ENCODE measurements at regions not wholly inside any gene's neighbourhood (a gene's known extent, or its start where the extent isn't known, plus 50 kb on each side); places are given as distances from the start of the nearest gene placed in this dataset.

DNA sequence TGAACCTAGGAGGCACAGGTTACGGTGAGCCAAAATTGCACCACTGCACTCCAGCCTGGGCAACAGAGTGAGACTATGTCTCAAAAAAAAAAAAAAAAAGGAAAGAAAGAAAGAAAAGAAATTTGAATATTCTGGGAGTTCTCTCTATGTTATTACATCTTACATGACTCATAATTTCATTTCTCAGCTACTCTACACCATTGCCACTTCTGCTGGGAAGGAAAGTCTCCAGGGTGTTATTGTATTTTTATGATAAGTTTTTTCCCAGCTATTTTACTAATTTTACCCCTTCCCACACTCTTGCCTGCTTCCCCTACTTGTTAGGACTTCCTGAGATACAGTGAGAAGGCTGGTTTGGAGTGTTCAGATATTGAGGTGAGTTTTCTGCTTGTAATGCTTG is 69.7 kb upstream of the UMPS start:
- H3K9me3 Mint-ChIP-seq, result no peaks in the 10 kb centered on the region
- no peak overlapping the region for H3K27ac Mint-ChIP-seq
- intact Hi-C loops (cut with micrococcal nuclease), result no loop called here
- no peak for ATAC-seq
- Histone ChIP-seq H3K4me3 (ENCODE audit: low read length) (no peak overlapping the region), H3K36me3 (ENCODE audit: control insufficient read depth, insufficient read depth, low read length) (no peaks in the 10 kb centered on the region), H3K27me3 (ENCODE audit: control insufficient read depth, insufficient read depth, low read length) (no peaks in the 10 kb centered on the region), H3K9me3 (ENCODE audit: control insufficient read depth, insufficient read depth, low read length) (no peaks in the 10 kb centered on the region), H3K27ac (ENCODE audit: low read length) (no peak overlapping the region), H3K4me1 (ENCODE audit: control insufficient read depth, insufficient read depth, low read length) (peaks cover 18% of the 10 kb centered on the region)
- 91% methylated on average over 1 of the region's 1 CpG for WGBS (ENCODE audit: insufficient coverage)
- TF ChIP-seq CTCF (IDR thresholded peaks at IDR 0.05), result no peak
- peaks cover 25 to 29% of the 10 kb centered on the region in 2 donors for H3K4me1 Mint-ChIP-seq
- peaks cover 9 to 14% of the 10 kb centered on the region in 2 donors for H3K27me3 Mint-ChIP-seq (ENCODE audit: low read depth in 2 of 2)
- DNase-seq, result no peak
- no peaks in the 10 kb centered on the region for H3K36me3 Mint-ChIP-seq
- no peak overlapping the region for H3K4me3 Mint-ChIP-seq

- Mint-ChIP-seq H3K4me3 (no peak overlapping the region), H3K27me3 (ENCODE audit: low read depth in 2 of 2) (peaks cover 7 to 14% of the 10 kb centered on the region in 2 donors), H3K4me1 (peaks cover 17 to 19% of the 10 kb centered on the region in 2 donors), H3K36me3 (no peaks in the 10 kb centered on the region), H3K9me3 (no peaks in the 10 kb centered on the region), H3K27ac (no peak overlapping the region)
- H3K4me3 ChIP-seq (ENCODE audit: low read length), result no peak overlapping the region
- no peak for ATAC-seq
- no peaks in the 10 kb centered on the region for H3K9me3 ChIP-seq (ENCODE audit: control insufficient read depth, insufficient read depth, low read length)
- H3K27me3 ChIP-seq (ENCODE audit: control insufficient read depth, insufficient read depth, low read length), result no peaks in the 10 kb centered on the region
- intact Hi-C loops (cut with micrococcal nuclease), result no loop called here
- H3K27ac ChIP-seq (ENCODE audit: low read length), result no peak overlapping the region
- TF ChIP-seq CTCF (IDR thresholded peaks at IDR 0.05), result no peak
- no peak for DNase-seq
- no peaks in the 10 kb centered on the region for H3K36me3 ChIP-seq (ENCODE audit: control insufficient read depth, insufficient read depth, low read length)
- H3K4me1 ChIP-seq (ENCODE audit: control insufficient read depth, insufficient read depth, low read length), result peaks cover 11% of the 10 kb centered on the region
- WGBS (ENCODE audit: insufficient coverage), result 89% methylated on average over 1 of the region's 2 CpGs
These were observed 66.6 kb upstream of the UMPS start for GRCh38 chr3:124663690-124664089.

GRCh38 chr3:124664804-124665203 is 65.4 kb upstream of the UMPS start:
- intact Hi-C loops (cut with micrococcal nuclease), result no loop called here
- ATAC-seq (no peak), DNase-seq (no peak)
- H3K4me1 Mint-ChIP-seq, result peaks cover 13 to 17% of the 10 kb centered on the region in 2 donors
- H3K9me3 Mint-ChIP-seq, result no peaks in the 10 kb centered on the region
- Histone ChIP-seq H3K27ac (ENCODE audit: low read length) (no peak overlapping the region), H3K4me3 (ENCODE audit: low read length) (no peak overlapping the region), H3K36me3 (ENCODE audit: control insufficient read depth, insufficient read depth, low read length) (no peaks in the 10 kb centered on the region), H3K27me3 (ENCODE audit: control insufficient read depth, insufficient read depth, low read length) (no peaks in the 10 kb centered on the region), H3K9me3 (ENCODE audit: control insufficient read depth, insufficient read depth, low read length) (no peaks in the 10 kb centered on the region), H3K4me1 (ENCODE audit: control insufficient read depth, insufficient read depth, low read length) (peaks cover 11% of the 10 kb centered on the region)
- peaks cover 7 to 14% of the 10 kb centered on the region in 2 donors for H3K27me3 Mint-ChIP-seq (ENCODE audit: low read depth in 2 of 2)
- no peaks in the 10 kb centered on the region for H3K36me3 Mint-ChIP-seq
- no peak overlapping the region for H3K4me3 Mint-ChIP-seq
- no peak for TF ChIP-seq CTCF (IDR thresholded peaks at IDR 0.05)
- no peak overlapping the region for H3K27ac Mint-ChIP-seq
- 89% methylated on average over 2 of the region's 2 CpGs for WGBS (ENCODE audit: insufficient coverage)

GRCh38 chr3:124666067-124666466 is 64.2 kb upstream of the UMPS start:
- TF ChIP-seq CTCF (IDR thresholded peaks at IDR 0.05), result no peak
- Mint-ChIP-seq H3K27me3 (ENCODE audit: low read depth in 2 of 2) (peaks cover 7 to 10% of the 10 kb centered on the region in 2 donors), H3K27ac (no peak overlapping the region), H3K4me3 (no peak overlapping the region), H3K4me1 (peaks cover 19 to 23% of the 10 kb centered on the region in 2 donors), H3K9me3 (peaks cover 3 to 4% of the 10 kb centered on the region in 2 donors), H3K36me3 (peaks cover 5% of the 10 kb centered on the region)
- H3K4me1 ChIP-seq (ENCODE audit: control insufficient read depth, insufficient read depth, low read length), result peaks cover 16% of the 10 kb centered on the region
- ATAC-seq (no peak), DNase-seq (no peak)
- H3K36me3 ChIP-seq (ENCODE audit: control insufficient read depth, insufficient read depth, low read length), result no peaks in the 10 kb centered on the region
- no peak overlapping the region for H3K27ac ChIP-seq (ENCODE audit: low read length)
- no peaks in the 10 kb centered on the region for H3K27me3 ChIP-seq (ENCODE audit: control insufficient read depth, insufficient read depth, low read length)
- intact Hi-C loops (cut with micrococcal nuclease), result no loop called here
- no peak overlapping the region for H3K4me3 ChIP-seq (ENCODE audit: low read length)
- H3K9me3 ChIP-seq (ENCODE audit: control insufficient read depth, insufficient read depth, low read length), result no peaks in the 10 kb centered on the region
- WGBS (ENCODE audit: insufficient coverage), result 85% methylated on average over 5 of the region's 5 CpGs

Data from natural killer cell (primary cell).